ENCODE measurements at regions not wholly inside any gene's neighbourhood (a gene's known extent, or its start where the extent isn't known, plus 50 kb on each side); places are given as distances from the start of the nearest gene placed in this dataset.

DNA sequence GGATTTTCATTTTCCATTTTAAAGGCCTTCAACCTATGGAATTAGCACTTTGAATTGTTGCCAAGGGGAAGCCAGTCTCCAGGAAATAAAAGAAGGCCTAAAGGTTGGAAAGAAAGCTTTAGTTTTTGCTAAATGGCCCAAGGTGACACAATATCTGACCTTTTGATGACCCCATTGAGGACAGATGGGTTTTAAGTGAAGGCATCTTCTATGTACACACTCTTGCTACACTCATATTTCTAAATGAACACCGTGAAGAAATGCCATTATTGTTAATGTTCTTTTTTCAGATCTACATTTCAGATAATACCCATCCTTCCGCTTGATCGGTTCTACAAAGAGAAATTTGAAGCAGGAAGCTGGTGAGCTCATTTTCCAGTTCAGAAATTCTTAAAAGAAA is 162.8 kb upstream of the POU3F4 start:
- WGBS, 2 experiments (ENCODE audit: insufficient coverage in 1 of 2, insufficient read length in 1 of 2): 90% methylated on average over 2 of the region's 3 CpGs; no CpG with 5 or more reads in 1 of the 2 experiments
- TF ChIP-seq CTCF (conservative IDR thresholded peaks at IDR 0.05): no peak
- Histone ChIP-seq H3K27me3 (ENCODE audit: control insufficient read depth, insufficient read depth, low read length, poor library complexity, severe bottlenecking) (no peaks in the 10 kb centered on the region), H3K9me3 (ENCODE audit: control insufficient read depth, low read length) (no peaks in the 10 kb centered on the region), H3K27ac (ENCODE audit: low read depth, low read length) (no peak overlapping the region), H3K36me3 (ENCODE audit: control insufficient read depth, insufficient read depth, low read length) (no peaks in the 10 kb centered on the region), H3K9ac (ENCODE audit: extremely low read depth, low read length, poor library complexity, severe bottlenecking) (no peak overlapping the region), H3K4me1 (ENCODE audit: control insufficient read depth, insufficient read depth, low read length) (no peaks in the 10 kb centered on the region), H3K4me3 (ENCODE audit: low read length) (no peak overlapping the region)
- Mint-ChIP-seq H3K27me3 (ENCODE audit: insufficient read depth) (no peaks in the 10 kb centered on the region), H3K36me3 (ENCODE audit: low read depth) (no peaks in the 10 kb centered on the region), H3K27ac (no peak overlapping the region), H3K4me1 (no peaks in the 10 kb centered on the region), H3K4me3 (no peak overlapping the region), H3K9me3 (peaks cover 14% of the 10 kb centered on the region)
- no peak for DNase-seq
